ENCODE measurements at regions not wholly inside any gene's neighbourhood (a gene's known extent, or its start where the extent isn't known, plus 50 kb on each side); places are given as distances from the start of the nearest gene placed in this dataset.
"Not testable (repeated sequence)": the region's sequence is repeated elsewhere in the genome, so short reads cannot be mapped to it uniquely, and the experiment has no call there.

DNA sequence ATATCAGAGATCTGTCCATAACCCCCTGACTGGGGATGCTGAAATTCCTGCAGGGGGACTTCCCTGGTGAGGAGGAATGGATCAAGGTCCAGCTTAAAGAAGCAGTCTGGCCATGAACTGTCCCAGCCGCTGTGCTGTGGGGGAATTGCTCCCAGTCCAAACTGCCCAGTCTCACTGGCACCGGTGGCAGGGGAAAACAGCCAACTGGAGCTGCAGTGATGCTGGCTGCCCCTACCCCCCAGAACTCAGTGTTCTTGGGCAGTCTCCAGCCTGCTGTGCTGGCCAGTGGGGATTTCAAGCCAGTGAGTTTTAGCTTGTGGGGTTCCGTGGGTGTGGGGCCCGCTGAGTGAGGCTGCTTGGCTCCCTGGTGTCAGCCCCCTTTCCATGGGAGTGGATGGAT lies 306.5 kb upstream of the RPS23 start:
- in situ Hi-C loops (cut with MboI; ENCODE audit: low sequenced_read_pairs, unreplicated experiment), result no loop called here
- TF ChIP-seq, protein P1, sequence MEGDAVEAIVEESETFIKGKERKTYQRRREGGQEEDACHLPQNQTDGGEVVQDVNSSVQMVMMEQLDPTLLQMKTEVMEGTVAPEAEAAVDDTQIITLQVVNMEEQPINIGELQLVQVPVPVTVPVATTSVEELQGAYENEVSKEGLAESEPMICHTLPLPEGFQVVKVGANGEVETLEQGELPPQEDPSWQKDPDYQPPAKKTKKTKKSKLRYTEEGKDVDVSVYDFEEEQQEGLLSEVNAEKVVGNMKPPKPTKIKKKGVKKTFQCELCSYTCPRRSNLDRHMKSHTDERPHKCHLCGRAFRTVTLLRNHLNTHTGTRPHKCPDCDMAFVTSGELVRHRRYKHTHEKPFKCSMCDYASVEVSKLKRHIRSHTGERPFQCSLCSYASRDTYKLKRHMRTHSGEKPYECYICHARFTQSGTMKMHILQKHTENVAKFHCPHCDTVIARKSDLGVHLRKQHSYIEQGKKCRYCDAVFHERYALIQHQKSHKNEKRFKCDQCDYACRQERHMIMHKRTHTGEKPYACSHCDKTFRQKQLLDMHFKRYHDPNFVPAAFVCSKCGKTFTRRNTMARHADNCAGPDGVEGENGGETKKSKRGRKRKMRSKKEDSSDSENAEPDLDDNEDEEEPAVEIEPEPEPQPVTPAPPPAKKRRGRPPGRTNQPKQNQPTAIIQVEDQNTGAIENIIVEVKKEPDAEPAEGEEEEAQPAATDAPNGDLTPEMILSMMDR (IDR thresholded peaks at IDR 0.05; ENCODE audit: borderline replicate concordance, control extremely low read depth, extremely low read depth, insufficient read depth, missing control alignments), result no peak
- no peak for DNase-seq (ENCODE audit: low spot score)

DNA sequence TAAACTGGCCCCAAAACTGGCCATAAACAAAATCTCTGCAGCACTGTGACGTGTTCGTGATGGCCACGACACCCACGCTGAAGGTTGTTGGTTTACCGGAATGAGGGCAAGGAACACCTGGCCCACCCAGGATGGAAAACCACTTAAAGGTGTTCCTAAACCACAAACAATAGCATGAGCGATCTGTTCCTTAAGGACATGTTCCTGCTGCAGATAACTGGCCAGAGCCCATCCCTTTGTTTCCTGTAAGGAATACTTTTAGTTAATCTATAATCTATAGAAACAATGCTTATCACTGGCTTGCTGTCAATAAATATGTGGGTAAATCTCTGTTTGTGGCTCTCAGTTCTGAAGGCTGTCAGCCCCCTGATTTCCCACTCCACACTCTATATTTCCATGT lies 305.2 kb upstream of the RPS23 start:
- DNase-seq (ENCODE audit: low spot score), result not testable (repeated sequence)

DNA sequence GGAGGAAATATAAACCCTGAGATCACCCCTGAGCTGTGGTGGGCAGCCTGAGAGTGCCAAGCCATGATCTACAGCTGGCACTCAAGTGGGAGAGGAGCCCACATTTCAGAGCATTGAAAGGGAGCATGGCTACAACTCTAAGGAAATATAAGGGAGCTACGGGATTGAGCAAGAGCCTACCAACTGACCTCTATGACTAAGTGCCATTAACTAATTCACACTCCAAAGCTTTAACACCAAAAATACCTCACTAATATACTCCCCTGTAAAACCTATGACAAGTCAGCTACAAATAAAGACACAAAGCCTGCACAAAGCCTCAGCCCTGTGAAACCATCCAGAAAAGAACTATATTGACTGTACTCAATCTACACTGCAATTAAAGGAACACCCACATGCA lies 286.8 kb upstream of the RPS23 start:
- TF ChIP-seq, protein P1 (IDR thresholded peaks at IDR 0.05; ENCODE audit: borderline replicate concordance, control extremely low read depth, extremely low read depth, insufficient read depth, missing control alignments), result no peak
- in situ Hi-C loops (cut with MboI; ENCODE audit: low sequenced_read_pairs, unreplicated experiment), result no loop called here
- no peak for DNase-seq (ENCODE audit: low spot score)

More for the DNA sequence above, 305.2 kb upstream of the RPS23 start:
- in situ Hi-C loops (cut with MboI; ENCODE audit: low sequenced_read_pairs, unreplicated experiment), result not testable (repeated sequence)

DNA sequence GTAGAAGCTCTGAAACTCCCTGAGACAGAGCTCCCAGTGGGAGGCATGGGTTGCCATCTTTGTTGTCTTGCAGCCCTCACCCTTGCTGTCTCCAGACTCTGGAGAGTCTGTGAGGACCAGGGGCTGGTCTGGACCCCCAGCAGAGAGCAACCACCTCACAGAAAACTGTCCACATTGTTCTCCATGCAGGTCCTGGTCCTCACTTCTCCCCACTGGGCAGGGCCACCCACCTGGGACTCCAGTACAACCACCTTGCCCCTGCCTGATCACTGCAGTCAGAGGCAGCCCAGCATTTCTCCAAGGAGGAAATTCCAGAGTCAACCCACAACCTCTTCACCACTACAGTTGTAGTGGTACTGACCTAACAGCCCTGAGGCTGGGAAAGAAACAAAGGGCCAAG lies 285.6 kb upstream of the RPS23 start:
- DNase-seq (ENCODE audit: low spot score), result no peak
- in situ Hi-C loops (cut with MboI; ENCODE audit: low sequenced_read_pairs, unreplicated experiment), result no loop called here
- TF ChIP-seq, protein P1 (IDR thresholded peaks at IDR 0.05; ENCODE audit: borderline replicate concordance, control extremely low read depth, extremely low read depth, insufficient read depth, missing control alignments), result no peak

DNA sequence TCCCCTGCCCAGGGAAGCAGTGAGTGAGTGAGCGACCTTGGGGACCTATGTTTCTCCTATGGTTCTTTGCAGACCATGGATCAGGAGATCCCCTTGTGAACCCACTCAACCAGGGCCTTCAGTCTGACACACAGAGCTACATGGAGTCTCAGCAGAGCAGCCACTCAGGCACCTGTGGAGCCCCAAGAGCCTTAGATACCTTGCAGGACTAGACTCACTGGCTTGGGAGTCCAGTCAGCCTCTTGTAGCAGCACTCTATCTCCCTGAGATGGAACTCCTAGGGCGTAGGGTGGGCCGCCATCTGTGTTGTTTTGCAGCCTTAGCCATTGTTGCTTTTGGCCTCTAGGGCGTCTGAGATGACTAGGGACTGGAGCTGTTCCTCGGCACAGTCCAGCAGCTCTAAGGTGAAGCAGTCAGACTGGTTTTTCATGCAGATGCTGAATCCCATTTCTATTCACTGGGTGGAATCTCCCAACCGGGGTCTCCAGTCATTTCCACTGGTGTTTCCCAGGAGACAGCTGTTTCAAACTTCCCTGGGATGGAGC lies 284.6 kb upstream of the RPS23 start:
- DNase-seq (ENCODE audit: low spot score), result no peak
- in situ Hi-C loops (cut with MboI; ENCODE audit: low sequenced_read_pairs, unreplicated experiment), result no loop called here
- TF ChIP-seq, protein P1 (IDR thresholded peaks at IDR 0.05; ENCODE audit: borderline replicate concordance, control extremely low read depth, extremely low read depth, insufficient read depth, missing control alignments), result no peak

DNA sequence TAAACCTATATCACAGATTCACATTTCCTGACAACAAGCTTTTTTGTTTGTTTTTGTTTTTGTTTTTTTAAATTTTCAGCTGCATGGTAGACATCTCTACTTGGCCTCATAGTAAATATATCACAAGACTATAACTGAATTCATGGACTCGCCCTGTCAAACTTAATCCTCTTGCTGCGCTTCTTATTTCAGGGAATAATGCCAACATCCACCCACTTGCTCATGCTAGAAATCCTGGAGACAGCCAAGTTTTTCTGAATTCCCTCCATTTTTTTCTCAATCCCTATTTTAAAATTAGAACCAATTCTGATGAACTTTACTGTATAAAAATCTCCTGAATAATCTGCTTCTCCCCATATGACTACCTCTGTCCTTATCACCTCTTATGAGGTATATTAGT lies 283.6 kb upstream of the RPS23 start:
- in situ Hi-C loops (cut with MboI; ENCODE audit: low sequenced_read_pairs, unreplicated experiment), result no loop called here
- DNase-seq (ENCODE audit: low spot score), result no peak
- TF ChIP-seq, protein P1 (IDR thresholded peaks at IDR 0.05; ENCODE audit: borderline replicate concordance, control extremely low read depth, extremely low read depth, insufficient read depth, missing control alignments), result no peak

DNA sequence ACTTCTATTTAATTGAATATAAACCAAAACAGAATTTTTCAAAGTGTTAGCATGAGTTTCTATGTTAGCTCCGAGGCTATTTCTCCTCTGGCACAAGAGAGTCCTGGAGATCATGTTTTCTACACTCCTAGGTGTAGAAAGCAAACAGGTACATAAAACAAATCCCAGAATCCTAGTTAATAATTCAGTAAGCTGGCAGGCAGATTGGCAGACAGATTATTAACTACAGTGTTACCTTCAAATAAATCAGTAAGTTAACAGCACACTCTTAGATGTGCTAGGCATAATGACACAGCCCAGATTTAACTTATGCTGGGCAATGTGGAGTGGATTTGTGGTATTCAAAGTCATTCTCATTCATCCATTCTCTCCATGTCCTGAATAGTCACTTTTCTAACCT lies 282.8 kb upstream of the RPS23 start:
- in situ Hi-C loops (cut with MboI; ENCODE audit: low sequenced_read_pairs, unreplicated experiment), result no loop called here
- no peak for DNase-seq (ENCODE audit: low spot score)
- TF ChIP-seq, protein P1 (IDR thresholded peaks at IDR 0.05; ENCODE audit: borderline replicate concordance, control extremely low read depth, extremely low read depth, insufficient read depth, missing control alignments), result no peak

All from GM13976 (cell line).